GM06990 (cell line): ENCODE measurements at regions not wholly inside any gene's neighbourhood (a gene's known extent, or its start where the extent isn't known, plus 50 kb on each side); places are given as distances from the start of the nearest gene placed in this dataset.
"Not testable (repeated sequence)": the region's sequence is repeated elsewhere in the genome, so short reads cannot be mapped to it uniquely, and the experiment has no call there.

Experiments
- DNase-seq: peaks from one replicate; pipeline ENCODE4 v3.0.0-alpha.2; 2011; ENCODE audit not compliant: insufficient read length; ENCODE audit errors: extremely low read depth
- H3K27me3 ChIP-seq: replicated peaks from 2 replicates; pipeline ENCODE4 v1.6.0; 2011; ENCODE audit warnings: low read length; ENCODE audit not compliant: control insufficient read depth, insufficient read depth
- H3K36me3 ChIP-seq: 2 replicates; pipeline ENCODE4 v1.5.1; 2011; ENCODE audit warnings: low read length; ENCODE audit not compliant: control insufficient read depth, insufficient read depth
- H3K4me3 ChIP-seq: replicated peaks from 2 replicates; pipeline ENCODE4 v1.5.1; 2011; ENCODE audit warnings: low read depth, mild to moderate bottlenecking, control low read depth, low read length
- CTCF ChIP-seq: IDR thresholded peaks from 2 replicates; pipeline ENCODE4 v1.5.1; 2011; ENCODE audit warnings: low read length, control low read depth, mild to moderate bottlenecking, inconsistent platforms; ENCODE audit not compliant: insufficient read depth, poor library complexity, severe bottlenecking

GRCh38 chr16:5231246-5231759 lies 133.7 kb upstream of the EEF2KMT start:
- Histone ChIP-seq H3K27me3 (no peaks in the 10 kb centered on the region), H3K36me3 (no peaks in the 10 kb centered on the region), H3K4me3 (no peak overlapping the region)
- TF ChIP-seq CTCF = no peak
- no peak for DNase-seq

- DNase-seq = no peak
Measured at GRCh38 chr16:5228369-5228768, 130.8 kb upstream of the EEF2KMT start.

GRCh38 chr16:5225931-5226655 lies 128.5 kb upstream of the EEF2KMT start:
- H3K27me3 ChIP-seq = peaks cover 3% of the 10 kb centered on the region; the same call in 1 of the 2 replicates
- H3K36me3 ChIP-seq = no peaks in the 10 kb centered on the region
- TF ChIP-seq CTCF = no peak
- H3K4me3 ChIP-seq = no peak overlapping the region
- DNase-seq = no peak

More at GRCh38 chr16:5228369-5228768, 130.8 kb upstream of the EEF2KMT start:
- no peaks in the 10 kb centered on the region for H3K36me3 ChIP-seq
- no peak for TF ChIP-seq CTCF
- H3K27me3 ChIP-seq = peaks cover 3% of the 10 kb centered on the region; the same call in 1 of the 2 replicates
- H3K4me3 ChIP-seq = no peak overlapping the region

- Histone ChIP-seq H3K27me3 (peaks cover 3% of the 10 kb centered on the region; the same call in 1 of the 2 replicates), H3K36me3 (no peaks in the 10 kb centered on the region), H3K4me3 (no peak overlapping the region)
- no peak for DNase-seq
- no peak for TF ChIP-seq CTCF
Measured at GRCh38 chr16:5222761-5223160, 125.2 kb upstream of the EEF2KMT start.

- not testable (repeated sequence) for DNase-seq, H3K4me3 ChIP-seq, H3K36me3 ChIP-seq, H3K27me3 ChIP-seq
Measured at GRCh38 chr16:5221831-5222230, 124.2 kb upstream of the EEF2KMT start.

GRCh38 chr16:5220705-5221104 lies 123.1 kb upstream of the EEF2KMT start:
- DNase-seq = no peak
- H3K27me3 ChIP-seq = peaks cover 1% of the 10 kb centered on the region; the same call in 1 of the 2 replicates
- no peaks in the 10 kb centered on the region for H3K36me3 ChIP-seq
- H3K4me3 ChIP-seq = no peak overlapping the region
- TF ChIP-seq CTCF = no peak
